Activated CD4-positive, alpha-beta T cell treated with anti-CD3 and anti-CD28 coated beads, Interleukin-2, amount 50 U/mL, for 24 hours (primary cell): ENCODE measurements at regions not wholly inside any gene's neighbourhood (a gene's known extent, or its start where the extent isn't known, plus 50 kb on each side); places are given as distances from the start of the nearest gene placed in this dataset.
"Not testable (repeated sequence)": the region's sequence is repeated elsewhere in the genome, so short reads cannot be mapped to it uniquely, and the experiment has no call there.

Experiments used
- DNase-seq, 2 donors: peaks; one replicate each; pipeline ENCODE4 v3.0.0-alpha.2; 2020; ENCODE audit warnings: low read depth in 1 of 2, low spot score in 1 of 2

- DNase-seq, result no peak
Measured at GRCh38 chr10:4271193-4271592, 486.2 kb upstream of the KLF6 start.

GRCh38 chr10:4270116-4270515 is 485.1 kb upstream of the KLF6 start:
- DNase-seq, result no peak

- DNase-seq, result not testable (repeated sequence)
Measured at GRCh38 chr10:4268490-4268889, 483.5 kb upstream of the KLF6 start.

GRCh38 chr10:4267086-4267773 is 482.2 kb upstream of the KLF6 start:
- no peak for DNase-seq

- no peak for DNase-seq
Measured at GRCh38 chr10:4266416-4267085, 481.5 kb upstream of the KLF6 start.

- DNase-seq, result no peak
Measured at GRCh38 chr10:4265964-4266363, 481.0 kb upstream of the KLF6 start.

- DNase-seq, result no peak
Measured at GRCh38 chr10:4264209-4264865, 479.3 kb upstream of the KLF6 start.

- DNase-seq, result no peak
Measured at GRCh38 chr10:4263601-4263921, 478.6 kb upstream of the KLF6 start.

GRCh38 chr10:4262870-4263600 is 478.0 kb upstream of the KLF6 start:
- no peak for DNase-seq

- no peak for DNase-seq
Measured at GRCh38 chr10:4262449-4262848, 477.4 kb upstream of the KLF6 start.

- DNase-seq, result no peak
Measured at GRCh38 chr10:4260483-4261124, 475.6 kb upstream of the KLF6 start.

GRCh38 chr10:4257939-4258465 is 473.0 kb upstream of the KLF6 start:
- DNase-seq, result no peak

- no peak for DNase-seq
Measured at GRCh38 chr10:4256971-4257370, 472.0 kb upstream of the KLF6 start.

- no peak for DNase-seq
Measured at GRCh38 chr10:4255751-4256150, 470.7 kb upstream of the KLF6 start.

- DNase-seq, result no peak
Measured at GRCh38 chr10:4254101-4254994, 469.3 kb upstream of the KLF6 start.

GRCh38 chr10:4252701-4253100 is 467.7 kb upstream of the KLF6 start:
- DNase-seq, result no peak

- DNase-seq, result no peak
Measured at GRCh38 chr10:4250587-4250887, 465.5 kb upstream of the KLF6 start.

- no peak for DNase-seq
Measured at GRCh38 chr10:4249841-4250586, 465.0 kb upstream of the KLF6 start.

GRCh38 chr10:4247379-4247778 is 462.4 kb upstream of the KLF6 start:
- DNase-seq, result no peak
